GM18861 (cell line): ENCODE measurements at regions not wholly inside any gene's neighbourhood (a gene's known extent, or its start where the extent isn't known, plus 50 kb on each side); places are given as distances from the start of the nearest gene placed in this dataset.

Experiments used
- ATAC-seq: cut with Tn5 transposase; IDR thresholded peaks from one replicate; pipeline ENCODE4 v1.9.1; 2021; ENCODE audit not compliant: unreplicated experiment

DNA sequence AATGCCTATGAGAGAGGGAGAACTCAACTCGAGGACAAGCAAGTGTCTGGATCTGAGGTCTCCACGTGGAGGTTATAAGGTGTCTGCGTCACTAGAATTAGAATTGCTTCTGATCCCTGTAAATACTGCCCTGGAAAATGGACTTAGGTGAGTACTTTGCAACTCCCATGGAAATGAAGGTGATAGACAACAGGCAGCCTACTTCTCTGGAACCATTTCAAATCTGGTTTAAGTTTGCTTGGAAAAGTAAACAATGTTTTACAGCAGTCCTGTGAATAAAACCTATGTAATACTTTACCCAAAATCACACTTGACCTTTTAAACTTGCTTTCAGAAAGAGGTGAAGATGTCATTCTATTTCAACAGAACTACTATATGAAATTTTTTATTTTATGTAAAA lies 70.1 kb upstream of the TENT5A start:
- ATAC-seq, result no peak

- ATAC-seq, result no peak
Measured at GRCh38 chr6:81821449-81821848, 69.0 kb upstream of the TENT5A start.

DNA sequence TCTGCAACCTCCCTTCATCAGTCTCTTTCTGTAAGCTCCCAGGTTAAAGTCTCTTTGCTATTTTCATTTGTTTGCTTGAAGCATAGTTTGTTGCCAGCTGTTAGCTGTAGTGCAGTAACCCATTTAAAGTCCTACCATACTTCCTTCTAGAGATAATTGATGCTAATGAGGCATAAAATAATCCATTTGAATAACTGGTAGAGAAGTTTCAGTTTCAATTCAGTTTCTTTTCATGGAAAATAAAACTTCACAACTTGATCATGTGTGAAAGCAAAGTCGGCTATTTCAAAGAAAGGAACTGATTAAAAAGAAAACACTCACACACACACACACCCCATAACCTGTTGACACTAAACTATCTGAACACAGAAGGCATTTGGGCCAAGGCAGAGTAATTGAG lies 68.5 kb upstream of the TENT5A start:
- ATAC-seq, result peak; percentile 56

DNA sequence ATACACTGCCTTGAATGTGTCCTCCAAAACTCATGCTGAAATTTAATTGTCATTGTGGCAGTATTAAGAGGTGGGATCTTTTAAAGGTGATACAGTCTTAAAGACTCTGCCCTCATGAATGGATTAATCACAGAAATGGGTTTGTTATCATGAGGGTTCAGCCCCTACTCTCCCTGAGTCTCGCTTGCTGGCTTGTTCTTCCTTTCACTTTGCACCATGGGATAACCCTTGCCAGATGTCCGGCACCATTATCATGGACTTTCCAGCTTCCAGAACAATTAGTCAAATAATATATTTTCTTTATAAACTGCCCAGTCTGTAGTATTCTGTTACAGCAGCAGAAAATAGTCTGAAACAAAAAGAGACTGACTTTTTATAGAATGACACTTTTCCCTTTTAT lies 67.9 kb upstream of the TENT5A start:
- no peak for ATAC-seq

GRCh38 chr6:81819767-81820166 lies 67.3 kb upstream of the TENT5A start:
- no peak for ATAC-seq

DNA sequence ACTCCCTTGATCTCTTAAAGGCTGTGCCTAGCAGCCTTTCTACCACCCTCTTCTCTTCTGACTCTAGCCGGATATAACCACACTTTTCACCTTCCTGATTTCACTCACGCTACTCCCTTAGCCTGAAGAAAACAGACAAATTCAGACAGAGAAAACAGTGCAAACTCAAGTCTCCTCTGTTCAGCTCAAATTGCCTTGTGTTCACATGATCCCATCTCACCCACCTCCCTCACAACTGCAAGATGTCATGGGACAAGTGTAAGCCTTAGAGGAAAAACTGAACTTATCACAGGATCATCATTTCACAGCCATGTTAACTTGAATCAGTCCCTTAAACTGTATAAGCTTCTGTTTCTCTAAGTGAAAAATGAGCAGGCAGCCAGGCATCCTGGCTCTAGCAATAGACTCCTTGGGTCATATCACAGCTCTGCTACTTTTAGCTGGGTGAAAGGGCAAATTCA lies 66.5 kb upstream of the TENT5A start:
- peak; percentile 66 for ATAC-seq

- ATAC-seq, result no peak
Measured at GRCh38 chr6:81816380-81816779, 63.9 kb upstream of the TENT5A start.

- no peak for ATAC-seq
Measured at GRCh38 chr6:81814370-81815076, 62.0 kb upstream of the TENT5A start.

DNA sequence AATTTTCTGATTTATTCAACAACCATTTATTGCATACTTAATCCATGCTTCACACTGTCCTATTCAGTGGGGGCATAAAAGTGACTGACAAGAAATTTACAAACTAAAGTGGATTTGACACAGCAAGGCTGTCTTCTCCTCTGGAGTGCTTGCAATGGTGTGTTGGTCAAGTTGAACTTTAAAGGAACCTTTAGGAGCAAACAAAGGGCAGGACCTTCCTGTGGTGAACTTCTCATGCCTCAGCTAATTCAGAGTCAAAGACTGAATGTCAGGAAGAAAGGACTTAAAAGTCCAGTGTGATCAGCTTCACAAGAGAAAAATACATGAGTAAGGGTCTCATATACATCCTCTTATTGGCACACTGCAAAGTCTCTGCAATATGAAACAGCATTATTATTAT lies 60.8 kb upstream of the TENT5A start:
- ATAC-seq, result no peak

- no peak for ATAC-seq
Measured at GRCh38 chr6:81812401-81812800, 59.9 kb upstream of the TENT5A start.

GRCh38 chr6:81808851-81809570 lies 56.5 kb upstream of the TENT5A start:
- no peak for ATAC-seq

DNA sequence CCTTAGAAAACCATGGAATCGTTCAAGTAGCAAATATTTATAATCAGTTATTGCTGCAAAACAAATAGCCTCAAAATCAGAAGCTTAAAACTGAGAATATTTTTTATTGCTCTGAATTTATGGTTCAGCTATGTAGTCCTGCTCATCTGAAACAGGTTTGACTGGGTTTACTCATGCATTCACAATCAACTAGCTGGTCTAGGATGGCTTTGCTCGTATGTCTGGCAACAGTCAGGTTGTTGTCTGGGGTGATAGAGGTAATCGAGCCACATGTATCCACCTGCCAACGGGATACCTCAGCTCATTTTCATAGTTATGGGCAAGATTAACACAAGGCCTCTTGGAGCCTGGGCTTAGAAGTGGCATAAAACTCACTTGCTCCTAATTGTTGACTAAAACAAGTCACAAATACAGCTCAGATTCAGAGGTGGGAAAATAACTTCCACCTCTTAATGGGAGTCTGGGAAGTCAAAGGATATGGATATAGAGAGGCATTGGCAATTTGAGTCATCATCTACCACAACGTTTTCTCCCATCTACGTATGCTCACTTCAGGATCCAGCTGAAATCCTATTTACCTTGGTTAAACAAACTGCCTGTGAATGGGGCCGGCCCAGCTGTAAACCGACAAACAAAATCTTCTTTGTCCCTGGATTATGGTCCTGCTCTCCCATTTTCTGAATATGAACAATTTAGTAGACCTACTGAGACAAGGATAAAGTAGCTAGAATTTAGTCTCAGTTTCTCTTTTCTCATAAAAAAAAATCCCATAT lies 54.5 kb upstream of the TENT5A start:
- ATAC-seq, result no peak

DNA sequence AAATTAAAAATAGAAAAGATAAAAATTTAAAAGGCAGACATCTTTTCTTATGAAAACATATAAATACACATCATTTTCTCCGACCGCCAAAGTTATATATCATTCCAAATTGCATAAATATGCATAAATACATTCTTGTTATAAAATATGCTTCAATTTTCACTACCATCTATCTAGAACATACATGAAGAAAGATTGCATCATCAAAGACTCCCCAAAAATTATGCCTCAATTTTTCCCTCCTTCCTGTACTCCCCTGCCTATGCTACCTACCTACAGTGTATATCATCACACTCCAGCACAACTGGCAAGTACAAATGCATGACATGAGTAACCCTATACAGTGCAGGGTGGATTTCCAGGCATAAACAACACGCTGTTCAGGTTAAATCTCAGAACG lies 49.9 kb upstream of the TENT5A start:
- ATAC-seq, result no peak
